ENCODE measurements at regions not wholly inside any gene's neighbourhood (a gene's known extent, or its start where the extent isn't known, plus 50 kb on each side); places are given as distances from the start of the nearest gene placed in this dataset.

DNA sequence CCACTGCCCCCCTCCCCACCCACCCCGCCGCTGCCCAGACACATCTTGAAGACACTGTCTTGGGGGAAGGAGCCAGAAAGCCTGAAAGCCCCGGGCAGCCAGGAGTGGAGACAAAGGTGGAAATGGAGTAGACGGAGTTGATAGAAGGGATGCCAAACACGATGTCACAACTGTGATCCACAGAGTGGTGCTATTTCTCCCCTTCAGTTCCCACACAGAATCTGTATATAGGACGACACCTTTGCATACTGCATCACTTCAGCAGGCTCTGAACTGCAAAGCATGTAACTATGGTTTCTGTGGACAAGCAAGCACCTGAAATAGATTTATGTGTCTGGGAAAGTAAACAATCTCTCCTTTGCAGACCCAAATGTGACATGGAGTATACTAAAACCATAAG is 56.4 kb upstream of the F13A1 start:
- no peak overlapping the region for H3K27ac Mint-ChIP-seq (ENCODE audit: unreplicated experiment)
- TF ChIP-seq, protein P1, sequence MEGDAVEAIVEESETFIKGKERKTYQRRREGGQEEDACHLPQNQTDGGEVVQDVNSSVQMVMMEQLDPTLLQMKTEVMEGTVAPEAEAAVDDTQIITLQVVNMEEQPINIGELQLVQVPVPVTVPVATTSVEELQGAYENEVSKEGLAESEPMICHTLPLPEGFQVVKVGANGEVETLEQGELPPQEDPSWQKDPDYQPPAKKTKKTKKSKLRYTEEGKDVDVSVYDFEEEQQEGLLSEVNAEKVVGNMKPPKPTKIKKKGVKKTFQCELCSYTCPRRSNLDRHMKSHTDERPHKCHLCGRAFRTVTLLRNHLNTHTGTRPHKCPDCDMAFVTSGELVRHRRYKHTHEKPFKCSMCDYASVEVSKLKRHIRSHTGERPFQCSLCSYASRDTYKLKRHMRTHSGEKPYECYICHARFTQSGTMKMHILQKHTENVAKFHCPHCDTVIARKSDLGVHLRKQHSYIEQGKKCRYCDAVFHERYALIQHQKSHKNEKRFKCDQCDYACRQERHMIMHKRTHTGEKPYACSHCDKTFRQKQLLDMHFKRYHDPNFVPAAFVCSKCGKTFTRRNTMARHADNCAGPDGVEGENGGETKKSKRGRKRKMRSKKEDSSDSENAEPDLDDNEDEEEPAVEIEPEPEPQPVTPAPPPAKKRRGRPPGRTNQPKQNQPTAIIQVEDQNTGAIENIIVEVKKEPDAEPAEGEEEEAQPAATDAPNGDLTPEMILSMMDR (IDR thresholded peaks at IDR 0.05; ENCODE audit: partially characterized antibody, unreplicated experiment), result no peak
- DNase-seq, result no peak
- no peaks in the 10 kb centered on the region for H3K4me1 Mint-ChIP-seq (ENCODE audit: low read depth, unreplicated experiment)
- peaks cover 33% of the 10 kb centered on the region for H3K36me3 Mint-ChIP-seq (ENCODE audit: unreplicated experiment)
- H3K9me3 Mint-ChIP-seq (ENCODE audit: unreplicated experiment), result peaks cover 3% of the 10 kb centered on the region
- H3K4me3 Mint-ChIP-seq (ENCODE audit: unreplicated experiment), result no peak overlapping the region
- H3K27me3 Mint-ChIP-seq (ENCODE audit: unreplicated experiment), result peaks cover 2% of the 10 kb centered on the region

DNA sequence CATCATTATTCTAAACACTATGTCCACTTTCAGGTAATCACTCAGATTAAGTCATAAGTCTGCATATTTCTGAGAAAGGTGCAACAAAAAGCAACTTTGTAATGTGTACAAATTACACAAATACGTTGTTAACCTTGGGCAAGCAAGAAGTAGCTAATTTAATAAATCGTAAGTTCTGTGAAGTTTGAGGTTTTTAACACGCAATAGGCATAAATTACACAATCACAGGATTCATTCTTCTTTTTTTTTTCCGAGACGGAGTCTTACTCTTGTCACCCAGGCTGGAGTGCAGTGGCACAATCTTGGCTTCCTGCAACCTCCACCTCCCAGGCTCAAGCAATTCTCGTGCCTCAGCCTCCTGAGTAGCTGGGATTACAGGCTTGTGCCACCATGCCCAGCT is 57.2 kb upstream of the F13A1 start:
- no peak overlapping the region for H3K4me3 Mint-ChIP-seq (ENCODE audit: unreplicated experiment)
- peaks cover 2% of the 10 kb centered on the region for H3K27me3 Mint-ChIP-seq (ENCODE audit: unreplicated experiment)
- peaks cover under 1% of the 10 kb centered on the region for H3K4me1 Mint-ChIP-seq (ENCODE audit: low read depth, unreplicated experiment)
- TF ChIP-seq, protein P1 (IDR thresholded peaks at IDR 0.05; ENCODE audit: partially characterized antibody, unreplicated experiment), result no peak
- no peak overlapping the region for H3K27ac Mint-ChIP-seq (ENCODE audit: unreplicated experiment)
- DNase-seq, result no peak
- peaks cover 27% of the 10 kb centered on the region for H3K36me3 Mint-ChIP-seq (ENCODE audit: unreplicated experiment)
- peaks cover 3% of the 10 kb centered on the region for H3K9me3 Mint-ChIP-seq (ENCODE audit: unreplicated experiment)

DNA sequence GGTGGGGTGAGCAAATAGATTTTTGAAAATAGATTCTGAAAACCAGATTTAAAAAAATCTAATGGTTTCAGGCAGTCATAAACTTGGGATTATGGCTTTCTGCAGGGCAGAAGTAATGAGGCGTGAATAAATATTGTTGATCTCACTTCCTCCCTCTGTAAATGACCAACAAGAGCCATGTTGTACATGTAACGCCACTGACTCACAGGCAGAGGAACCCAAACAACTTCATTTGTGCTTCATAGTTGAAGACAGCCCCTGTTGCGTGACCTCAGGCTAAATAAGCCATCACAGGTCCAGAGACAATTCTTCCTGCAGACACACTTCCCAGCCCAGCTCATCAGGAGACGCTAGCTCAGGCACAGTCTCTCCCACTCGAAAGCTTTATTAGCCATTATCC is 59.1 kb upstream of the F13A1 start:
- peaks cover 2% of the 10 kb centered on the region for H3K27me3 Mint-ChIP-seq (ENCODE audit: unreplicated experiment)
- H3K36me3 Mint-ChIP-seq (ENCODE audit: unreplicated experiment), result peaks cover 14% of the 10 kb centered on the region
- H3K9me3 Mint-ChIP-seq (ENCODE audit: unreplicated experiment), result peaks cover 7% of the 10 kb centered on the region
- H3K4me1 Mint-ChIP-seq (ENCODE audit: low read depth, unreplicated experiment), result peaks cover 11% of the 10 kb centered on the region
- DNase-seq, result no peak
- TF ChIP-seq, protein P1 (IDR thresholded peaks at IDR 0.05; ENCODE audit: partially characterized antibody, unreplicated experiment), result no peak
- H3K27ac Mint-ChIP-seq (ENCODE audit: unreplicated experiment), result no peak overlapping the region
- no peak overlapping the region for H3K4me3 Mint-ChIP-seq (ENCODE audit: unreplicated experiment)

DNA sequence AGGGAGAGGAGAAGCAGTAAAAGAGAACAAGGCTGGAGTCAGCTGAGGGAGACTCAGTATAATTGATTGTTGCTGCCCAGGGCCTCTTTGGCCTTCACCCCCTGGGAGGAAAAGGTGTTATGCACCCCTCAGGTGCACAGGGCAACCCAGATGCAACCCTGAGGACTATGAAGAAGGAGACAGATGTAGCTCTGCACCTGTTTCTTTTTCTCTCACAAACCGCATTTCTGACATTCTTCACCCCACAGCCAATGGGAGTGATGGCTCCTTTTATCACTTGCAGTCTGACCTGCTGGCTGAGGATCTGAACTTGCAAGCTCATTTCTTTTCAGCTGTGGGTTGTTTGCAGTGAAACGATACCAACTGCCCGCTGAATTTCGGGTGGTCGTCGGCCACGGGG is 64.1 kb upstream of the F13A1 start:
- no peak overlapping the region for H3K4me3 Mint-ChIP-seq (ENCODE audit: unreplicated experiment)
- DNase-seq, result no peak
- H3K4me1 Mint-ChIP-seq (ENCODE audit: low read depth, unreplicated experiment), result peaks cover 11% of the 10 kb centered on the region
- no peak overlapping the region for H3K27ac Mint-ChIP-seq (ENCODE audit: unreplicated experiment)
- no peaks in the 10 kb centered on the region for H3K36me3 Mint-ChIP-seq (ENCODE audit: unreplicated experiment)
- TF ChIP-seq, protein P1 (IDR thresholded peaks at IDR 0.05; ENCODE audit: partially characterized antibody, unreplicated experiment), result no peak
- H3K27me3 Mint-ChIP-seq (ENCODE audit: unreplicated experiment), result no peaks in the 10 kb centered on the region
- peaks cover 8% of the 10 kb centered on the region for H3K9me3 Mint-ChIP-seq (ENCODE audit: unreplicated experiment)

DNA sequence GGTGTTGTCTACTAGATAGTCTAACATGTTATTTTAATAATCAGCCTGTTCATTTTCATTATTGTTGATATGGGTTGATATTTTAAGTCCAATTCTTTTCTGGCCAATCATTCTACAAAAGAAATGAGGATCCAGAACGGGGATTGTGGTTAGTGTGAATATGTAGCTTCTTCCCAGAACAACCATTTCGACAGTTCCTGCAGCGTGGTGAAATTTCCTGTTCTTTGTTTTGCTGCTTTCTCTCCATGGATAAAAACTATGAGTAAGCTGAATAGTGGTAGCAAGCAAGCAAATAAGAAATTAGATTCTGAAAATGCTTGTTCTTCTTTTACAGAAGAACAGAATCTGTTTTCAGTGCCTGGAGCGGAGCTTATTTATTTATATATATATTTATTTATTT is 65.5 kb upstream of the F13A1 start:
- TF ChIP-seq, protein P1 (IDR thresholded peaks at IDR 0.05; ENCODE audit: partially characterized antibody, unreplicated experiment), result no peak
- no peak overlapping the region for H3K4me3 Mint-ChIP-seq (ENCODE audit: unreplicated experiment)
- peaks cover 14% of the 10 kb centered on the region for H3K4me1 Mint-ChIP-seq (ENCODE audit: low read depth, unreplicated experiment)
- no peaks in the 10 kb centered on the region for H3K36me3 Mint-ChIP-seq (ENCODE audit: unreplicated experiment)
- DNase-seq, result no peak
- no peak overlapping the region for H3K27ac Mint-ChIP-seq (ENCODE audit: unreplicated experiment)
- no peaks in the 10 kb centered on the region for H3K27me3 Mint-ChIP-seq (ENCODE audit: unreplicated experiment)
- H3K9me3 Mint-ChIP-seq (ENCODE audit: unreplicated experiment), result peaks cover 8% of the 10 kb centered on the region

All from glutamatergic neuron (in vitro differentiated cells).